ACC112 (cell line): ENCODE measurements at regions not wholly inside any gene's neighbourhood (a gene's known extent, or its start where the extent isn't known, plus 50 kb on each side); places are given as distances from the start of the nearest gene placed in this dataset.

Experiments
- H2AFZ ChIP-seq: fragments of 200-600 bp; sonication (generic); one replicate; pipeline ENCODE4 v1.6.0; 2017; ENCODE audit warnings: antibody characterized with exemption, low read length; ENCODE audit not compliant: unreplicated experiment
- H3K27ac ChIP-seq: fragments of 200-600 bp; sonication (generic); 2 replicates; pipeline ENCODE4 v1.5.1; 2014; ENCODE audit warnings: low read depth, mild to moderate bottlenecking, antibody characterized with exemption, low read length, moderate library complexity
- H3K27me3 ChIP-seq: fragments of 200-600 bp; sonication (generic); 2 replicates; pipeline ENCODE4 v1.6.1; 2014; ENCODE audit warnings: mild to moderate bottlenecking, antibody characterized with exemption, low read length, moderate library complexity, mixed read lengths; ENCODE audit not compliant: insufficient read depth
- H3K36me3 ChIP-seq: fragments of 200-600 bp; sonication (generic); 2 replicates; pipeline ENCODE4 v1.6.1; 2016; ENCODE audit warnings: mild to moderate bottlenecking, antibody characterized with exemption, low read length, moderate library complexity, mixed read lengths; ENCODE audit not compliant: insufficient read depth
- H3K4me1 ChIP-seq: fragments of 200-600 bp; sonication (generic); one replicate; pipeline ENCODE4 v1.6.1; 2016; ENCODE audit warnings: low read length, mixed read lengths; ENCODE audit not compliant: insufficient read depth, unreplicated experiment, control insufficient read depth
- H3K4me3 ChIP-seq: fragments of 200-600 bp; sonication (generic); 2 replicates; pipeline ENCODE4 v1.5.1; 2014; ENCODE audit warnings: mild to moderate bottlenecking, low read depth, low read length
- H3K79me2 ChIP-seq: fragments of 200-600 bp; sonication (generic); one replicate; pipeline ENCODE4 v1.6.0; 2016; ENCODE audit warnings: low read length; ENCODE audit not compliant: control insufficient read depth, unreplicated experiment, insufficient read depth

GRCh38 chr16:85401917-85402766 is 211.0 kb upstream of the GSE1 start:
- 0 out of 2 replicates have a peak overlapping the region, but pooled peaks have one; percentile 10 for H3K27ac ChIP-seq
- H3K4me1 ChIP-seq = peaks cover 14% of the 10 kb centered on the region
- H3K36me3 ChIP-seq = no peaks in the 10 kb centered on the region
- H2AFZ ChIP-seq = no peak overlapping the region
- H3K27me3 ChIP-seq = no peaks in the 10 kb centered on the region
- H3K79me2 ChIP-seq = peaks cover 2% of the 10 kb centered on the region
- no peak overlapping the region for H3K4me3 ChIP-seq

GRCh38 chr16:85402910-85403692 is 210.0 kb upstream of the GSE1 start:
- H3K27ac ChIP-seq = peak overlapping the region; percentile 10; the same call in 1 of the 2 replicates

GRCh38 chr16:85403693-85404092 is 209.4 kb upstream of the GSE1 start:
- no peak overlapping the region for H3K4me3 ChIP-seq
- H3K27ac ChIP-seq = no peak overlapping the region

More at GRCh38 chr16:85402910-85403692, 210.0 kb upstream of the GSE1 start:
- H3K36me3 ChIP-seq = no peaks in the 10 kb centered on the region
- no peak overlapping the region for H2AFZ ChIP-seq
- peaks cover 10% of the 10 kb centered on the region for H3K4me1 ChIP-seq
- no peaks in the 10 kb centered on the region for H3K79me2 ChIP-seq
- no peak overlapping the region for H3K4me3 ChIP-seq
- no peaks in the 10 kb centered on the region for H3K27me3 ChIP-seq

GRCh38 chr16:85412911-85413520 is 200.1 kb upstream of the GSE1 start:
- Histone ChIP-seq H2AFZ (no peak overlapping the region), H3K4me3 (no peak overlapping the region), H3K27ac (no peak overlapping the region)

More at GRCh38 chr16:85403693-85404092, 209.4 kb upstream of the GSE1 start:
- H3K79me2 ChIP-seq = no peaks in the 10 kb centered on the region
- no peaks in the 10 kb centered on the region for H3K36me3 ChIP-seq
- no peak overlapping the region for H2AFZ ChIP-seq
- no peaks in the 10 kb centered on the region for H3K27me3 ChIP-seq
- H3K4me1 ChIP-seq = peaks cover 10% of the 10 kb centered on the region

GRCh38 chr16:85413691-85414663 is 199.1 kb upstream of the GSE1 start:
- Histone ChIP-seq H3K36me3 (no peaks in the 10 kb centered on the region), H3K79me2 (no peaks in the 10 kb centered on the region), H3K4me1 (no peaks in the 10 kb centered on the region), H2AFZ (no peak overlapping the region), H3K4me3 (no peak overlapping the region), H3K27me3 (no peaks in the 10 kb centered on the region), H3K27ac (no peak overlapping the region)

More at GRCh38 chr16:85412911-85413520, 200.1 kb upstream of the GSE1 start:
- Histone ChIP-seq H3K36me3 (no peaks in the 10 kb centered on the region), H3K79me2 (no peaks in the 10 kb centered on the region), H3K4me1 (no peaks in the 10 kb centered on the region), H3K27me3 (no peaks in the 10 kb centered on the region)

- no peaks in the 10 kb centered on the region for H3K4me1 ChIP-seq
- no peaks in the 10 kb centered on the region for H3K27me3 ChIP-seq
- H3K4me3 ChIP-seq = no peak overlapping the region
- H3K27ac ChIP-seq = no peak overlapping the region
- no peaks in the 10 kb centered on the region for H3K79me2 ChIP-seq
- no peak overlapping the region for H2AFZ ChIP-seq
- no peaks in the 10 kb centered on the region for H3K36me3 ChIP-seq
Measured at GRCh38 chr16:85415196-85416090, 197.7 kb upstream of the GSE1 start.

GRCh38 chr16:85416228-85417109 is 196.7 kb upstream of the GSE1 start:
- H3K4me3 ChIP-seq = no peak overlapping the region
- no peak overlapping the region for H3K27ac ChIP-seq
- no peak overlapping the region for H2AFZ ChIP-seq
- H3K4me1 ChIP-seq = no peaks in the 10 kb centered on the region
- no peaks in the 10 kb centered on the region for H3K27me3 ChIP-seq
- H3K36me3 ChIP-seq = no peaks in the 10 kb centered on the region
- no peaks in the 10 kb centered on the region for H3K79me2 ChIP-seq

- Histone ChIP-seq H3K4me1 (no peaks in the 10 kb centered on the region), H3K27ac (no peak overlapping the region)
Measured at GRCh38 chr16:85417156-85417860, 195.8 kb upstream of the GSE1 start.

More at GRCh38 chr16:85417156-85417860, 195.8 kb upstream of the GSE1 start:
- Histone ChIP-seq H3K36me3 (no peaks in the 10 kb centered on the region), H3K4me3 (no peak overlapping the region), H3K27me3 (no peaks in the 10 kb centered on the region), H2AFZ (no peak overlapping the region), H3K79me2 (no peaks in the 10 kb centered on the region)
